ENCODE measurements at regions not wholly inside any gene's neighbourhood (a gene's known extent, or its start where the extent isn't known, plus 50 kb on each side); places are given as distances from the start of the nearest gene placed in this dataset.

- no peaks in the 10 kb centered on the region for H3K36me3 ChIP-seq (ENCODE audit: insufficient read depth, low read length)
- peaks cover 25% of the 10 kb centered on the region for H3K4me1 ChIP-seq (ENCODE audit: insufficient read depth, low read length)
- H3K9me3 ChIP-seq (ENCODE audit: low read length) = no peaks in the 10 kb centered on the region
- no peaks in the 10 kb centered on the region for H3K27me3 ChIP-seq (ENCODE audit: insufficient read depth, low read length)
- H2AFZ ChIP-seq (ENCODE audit: low read depth, low read length) = no peak overlapping the region
- H3K4me3 ChIP-seq (ENCODE audit: low read length) = no peak overlapping the region
These were observed 390.0 kb upstream of the TNRC6C start for GRCh38 chr17:77568540-77568939.

- Histone ChIP-seq H3K36me3 (ENCODE audit: insufficient read depth, low read length) (no peaks in the 10 kb centered on the region), H3K9me3 (ENCODE audit: low read length) (no peaks in the 10 kb centered on the region), H2AFZ (ENCODE audit: low read depth, low read length) (no peak overlapping the region), H3K4me3 (ENCODE audit: low read length) (no peak overlapping the region), H3K27me3 (ENCODE audit: insufficient read depth, low read length) (no peaks in the 10 kb centered on the region), H3K4me1 (ENCODE audit: insufficient read depth, low read length) (peaks cover 25% of the 10 kb centered on the region)
These were observed 388.5 kb upstream of the TNRC6C start for GRCh38 chr17:77569846-77570564.

- Histone ChIP-seq H3K4me1 (ENCODE audit: insufficient read depth, low read length) (peaks cover 25% of the 10 kb centered on the region), H3K27me3 (ENCODE audit: insufficient read depth, low read length) (no peaks in the 10 kb centered on the region), H3K36me3 (ENCODE audit: insufficient read depth, low read length) (no peaks in the 10 kb centered on the region)
These were observed 388.0 kb upstream of the TNRC6C start for GRCh38 chr17:77570565-77570898.

GRCh38 chr17:77571155-77571981 is 387.1 kb upstream of the TNRC6C start:
- no peaks in the 10 kb centered on the region for H3K27me3 ChIP-seq (ENCODE audit: insufficient read depth, low read length)
- peak overlapping the region; percentile 39 for H2AFZ ChIP-seq (ENCODE audit: low read depth, low read length)
- peaks cover 25% of the 10 kb centered on the region for H3K4me1 ChIP-seq (ENCODE audit: insufficient read depth, low read length)
- H3K4me3 ChIP-seq (ENCODE audit: low read length) = peak overlapping the region; percentile 47
- H3K9me3 ChIP-seq (ENCODE audit: low read length) = no peaks in the 10 kb centered on the region
- no peaks in the 10 kb centered on the region for H3K36me3 ChIP-seq (ENCODE audit: insufficient read depth, low read length)

More at GRCh38 chr17:77570565-77570898, 388.0 kb upstream of the TNRC6C start:
- Histone ChIP-seq H2AFZ (ENCODE audit: low read depth, low read length) (no peak overlapping the region), H3K9me3 (ENCODE audit: low read length) (no peaks in the 10 kb centered on the region), H3K4me3 (ENCODE audit: low read length) (no peak overlapping the region)

GRCh38 chr17:77572065-77572601 is 386.4 kb upstream of the TNRC6C start:
- no peaks in the 10 kb centered on the region for H3K9me3 ChIP-seq (ENCODE audit: low read length)

GRCh38 chr17:77572851-77573250 is 385.7 kb upstream of the TNRC6C start:
- Histone ChIP-seq H2AFZ (ENCODE audit: low read depth, low read length) (no peak overlapping the region), H3K36me3 (ENCODE audit: insufficient read depth, low read length) (no peaks in the 10 kb centered on the region), H3K4me3 (ENCODE audit: low read length) (no peak overlapping the region), H3K4me1 (ENCODE audit: insufficient read depth, low read length) (peaks cover 25% of the 10 kb centered on the region), H3K27me3 (ENCODE audit: insufficient read depth, low read length) (no peaks in the 10 kb centered on the region), H3K9me3 (ENCODE audit: low read length) (no peaks in the 10 kb centered on the region)

More at GRCh38 chr17:77572065-77572601, 386.4 kb upstream of the TNRC6C start:
- Histone ChIP-seq H3K4me1 (ENCODE audit: insufficient read depth, low read length) (peaks cover 25% of the 10 kb centered on the region), H3K36me3 (ENCODE audit: insufficient read depth, low read length) (no peaks in the 10 kb centered on the region), H3K27me3 (ENCODE audit: insufficient read depth, low read length) (no peaks in the 10 kb centered on the region), H2AFZ (ENCODE audit: low read depth, low read length) (no peak overlapping the region), H3K4me3 (ENCODE audit: low read length) (peak overlapping the region; percentile 47)

GRCh38 chr17:77577491-77577890 is 381.0 kb upstream of the TNRC6C start:
- H3K36me3 ChIP-seq (ENCODE audit: insufficient read depth, low read length) = no peaks in the 10 kb centered on the region
- no peak overlapping the region for H2AFZ ChIP-seq (ENCODE audit: low read depth, low read length)
- no peaks in the 10 kb centered on the region for H3K9me3 ChIP-seq (ENCODE audit: low read length)
- no peak overlapping the region for H3K4me3 ChIP-seq (ENCODE audit: low read length)
- H3K27me3 ChIP-seq (ENCODE audit: insufficient read depth, low read length) = no peaks in the 10 kb centered on the region
- H3K4me1 ChIP-seq (ENCODE audit: insufficient read depth, low read length) = peaks cover 6% of the 10 kb centered on the region

- H3K4me1 ChIP-seq (ENCODE audit: insufficient read depth, low read length) = no peaks in the 10 kb centered on the region
- H3K9me3 ChIP-seq (ENCODE audit: low read length) = no peaks in the 10 kb centered on the region
- H3K4me3 ChIP-seq (ENCODE audit: low read length) = no peak overlapping the region
- H3K36me3 ChIP-seq (ENCODE audit: insufficient read depth, low read length) = no peaks in the 10 kb centered on the region
- no peaks in the 10 kb centered on the region for H3K27me3 ChIP-seq (ENCODE audit: insufficient read depth, low read length)
- H2AFZ ChIP-seq (ENCODE audit: low read depth, low read length) = no peak overlapping the region
These were observed 379.4 kb upstream of the TNRC6C start for GRCh38 chr17:77579131-77579530.

- no peaks in the 10 kb centered on the region for H3K36me3 ChIP-seq (ENCODE audit: insufficient read depth, low read length)
- no peaks in the 10 kb centered on the region for H3K27me3 ChIP-seq (ENCODE audit: insufficient read depth, low read length)
- H2AFZ ChIP-seq (ENCODE audit: low read depth, low read length) = no peak overlapping the region
- no peaks in the 10 kb centered on the region for H3K4me1 ChIP-seq (ENCODE audit: insufficient read depth, low read length)
- no peaks in the 10 kb centered on the region for H3K9me3 ChIP-seq (ENCODE audit: low read length)
- H3K4me3 ChIP-seq (ENCODE audit: low read length) = no peak overlapping the region
These were observed 378.8 kb upstream of the TNRC6C start for GRCh38 chr17:77579682-77580081.

- Histone ChIP-seq H3K36me3 (ENCODE audit: insufficient read depth, low read length) (no peaks in the 10 kb centered on the region), H3K9me3 (ENCODE audit: low read length) (no peaks in the 10 kb centered on the region), H3K4me1 (ENCODE audit: insufficient read depth, low read length) (no peaks in the 10 kb centered on the region), H2AFZ (ENCODE audit: low read depth, low read length) (no peak overlapping the region), H3K4me3 (ENCODE audit: low read length) (no peak overlapping the region), H3K27me3 (ENCODE audit: insufficient read depth, low read length) (no peaks in the 10 kb centered on the region)
These were observed 377.8 kb upstream of the TNRC6C start for GRCh38 chr17:77580531-77581270.

- Histone ChIP-seq H3K4me3 (ENCODE audit: low read length) (no peak overlapping the region), H2AFZ (ENCODE audit: low read depth, low read length) (no peak overlapping the region), H3K9me3 (ENCODE audit: low read length) (no peaks in the 10 kb centered on the region), H3K36me3 (ENCODE audit: insufficient read depth, low read length) (no peaks in the 10 kb centered on the region), H3K27me3 (ENCODE audit: insufficient read depth, low read length) (no peaks in the 10 kb centered on the region), H3K4me1 (ENCODE audit: insufficient read depth, low read length) (no peaks in the 10 kb centered on the region)
These were observed 377.0 kb upstream of the TNRC6C start for GRCh38 chr17:77581480-77581879.

- Histone ChIP-seq H2AFZ (ENCODE audit: low read depth, low read length) (no peak overlapping the region), H3K9me3 (ENCODE audit: low read length) (no peaks in the 10 kb centered on the region), H3K27me3 (ENCODE audit: insufficient read depth, low read length) (no peaks in the 10 kb centered on the region), H3K4me3 (ENCODE audit: low read length) (no peak overlapping the region), H3K4me1 (ENCODE audit: insufficient read depth, low read length) (no peaks in the 10 kb centered on the region), H3K36me3 (ENCODE audit: insufficient read depth, low read length) (no peaks in the 10 kb centered on the region)
These were observed 373.2 kb upstream of the TNRC6C start for GRCh38 chr17:77585142-77585860.

Data from neuron (in vitro differentiated cells).